Natural killer cell (primary cell): ENCODE measurements at regions not wholly inside any gene's neighbourhood (a gene's known extent, or its start where the extent isn't known, plus 50 kb on each side); places are given as distances from the start of the nearest gene placed in this dataset.
"Not testable (repeated sequence)": the region's sequence is repeated elsewhere in the genome, so short reads cannot be mapped to it uniquely, and the experiment has no call there.

Source experiments
- ATAC-seq, 3 donors: fragments of 150-1000 bp in 2 of 3; fragments of 200-7000 bp in 1 of 3; cut with Tn5 transposase; 1 replicate in 1 of 3; 2 replicates in 2 of 3; pipeline ENCODE4 v1.10.0; 2021; ENCODE audit warnings: mild to moderate bottlenecking in 2 of 3, moderate library complexity in 2 of 3
- DNase-seq, 2 donors: peaks; one replicate each; pipeline versions ENCODE4 v3.0.0 to v3.0.0-alpha.2; 2013 to 2021; ENCODE audit warnings: mixed read lengths in 1 of 2
- H3K27ac ChIP-seq: one replicate; pipeline ENCODE4 v1.5.1; 2013; ENCODE audit warnings: mild to moderate bottlenecking, low read length
- H3K27me3 ChIP-seq: one replicate; pipeline ENCODE4 v1.6.1; 2013; ENCODE audit warnings: low read length; ENCODE audit not compliant: control insufficient read depth, insufficient read depth
- H3K36me3 ChIP-seq: one replicate; pipeline ENCODE4 v1.6.1; 2013; ENCODE audit warnings: low read length; ENCODE audit not compliant: control insufficient read depth, insufficient read depth
- H3K4me1 ChIP-seq: one replicate; pipeline ENCODE4 v1.6.1; 2013; ENCODE audit warnings: low read length; ENCODE audit not compliant: control insufficient read depth, insufficient read depth
- H3K4me3 ChIP-seq: one replicate; pipeline ENCODE4 v1.5.1; 2013; ENCODE audit warnings: low read length
- H3K9me3 ChIP-seq: one replicate; pipeline ENCODE4 v1.6.1; 2013; ENCODE audit warnings: low read length; ENCODE audit not compliant: control insufficient read depth, insufficient read depth
- H3K27ac Mint-ChIP-seq, 2 donors: one replicate each; pipeline ENCODE4 v1.8.0; 2022; ENCODE audit warnings: mild to moderate bottlenecking in 2 of 2, mixed read lengths in 2 of 2, moderate library complexity in 1 of 2
- H3K27me3 Mint-ChIP-seq, 2 donors: one replicate each; pipeline ENCODE4 v1.8.0; 2022; ENCODE audit warnings: low read depth in 2 of 2, mixed read lengths in 2 of 2
- H3K36me3 Mint-ChIP-seq: one replicate; pipeline ENCODE4 v1.8.0; 2022; ENCODE audit warnings: mixed read lengths
- H3K4me1 Mint-ChIP-seq, 2 donors: one replicate each; pipeline ENCODE4 v1.8.0; 2022; ENCODE audit warnings: mixed read lengths in 2 of 2
- H3K4me3 Mint-ChIP-seq: one replicate; pipeline ENCODE4 v1.8.0; 2022; ENCODE audit warnings: mild to moderate bottlenecking, moderate library complexity, mixed read lengths
- H3K9me3 Mint-ChIP-seq, 2 donors: one replicate each; pipeline ENCODE4 v1.8.0; 2022; ENCODE audit warnings: mixed read lengths in 2 of 2
- CTCF ChIP-seq: fragments of 200-600 bp; IDR thresholded peaks from one replicate; pipeline ENCODE4 v1.8.0; 2022; ENCODE audit warnings: antibody characterized with exemption
- WGBS: methylation state at CpG from one replicate; pipeline ENCODE4 v1.1.7; 2013; ENCODE audit warnings: missing lambda C conversion rate; ENCODE audit not compliant: insufficient coverage; 5-methylcytosine and 5-hydroxymethylcytosine counted together
- intact Hi-C: fragments of 100-400 bp; cut with micrococcal nuclease; formaldehyde crosslinking; loops from one replicate; pipeline ENCODE4 v1.14.2; 2022

GRCh38 chr2:102892698-102893310 is 131.0 kb downstream of the TMEM182 start:
- Histone ChIP-seq H3K9me3 (no peaks in the 10 kb centered on the region), H3K36me3 (no peaks in the 10 kb centered on the region), H3K27me3 (peaks cover 2% of the 10 kb centered on the region), H3K4me3 (no peak overlapping the region), H3K4me1 (no peaks in the 10 kb centered on the region), H3K27ac (no peak overlapping the region)
- DNase-seq (no peak), ATAC-seq (no peak)
- WGBS: 82% methylated on average over 7 of the region's 10 CpGs
- Mint-ChIP-seq H3K4me1 (no peaks in the 10 kb centered on the region), H3K4me3 (no peak overlapping the region), H3K27ac (no peak overlapping the region), H3K36me3 (no peaks in the 10 kb centered on the region), H3K9me3 (peaks cover 0 to 2% of the 10 kb centered on the region in 2 donors), H3K27me3 (peaks cover 2 to 7% of the 10 kb centered on the region in 2 donors)
- intact Hi-C loops: no loop called here
- no peak for TF ChIP-seq CTCF

GRCh38 chr2:102893870-102894269 is 132.0 kb downstream of the TMEM182 start:
- no peak for ATAC-seq
- 96% methylated on average over 12 of the region's 12 CpGs for WGBS

GRCh38 chr2:102895376-102895775 is 133.5 kb downstream of the TMEM182 start:
- Mint-ChIP-seq H3K9me3 (peaks cover 0 to 2% of the 10 kb centered on the region in 2 donors), H3K27me3 (peaks cover 0 to 7% of the 10 kb centered on the region in 2 donors), H3K27ac (no peak overlapping the region), H3K4me3 (no peak overlapping the region), H3K4me1 (no peaks in the 10 kb centered on the region), H3K36me3 (no peaks in the 10 kb centered on the region)
- Histone ChIP-seq H3K27me3 (no peaks in the 10 kb centered on the region), H3K9me3 (no peaks in the 10 kb centered on the region), H3K36me3 (no peaks in the 10 kb centered on the region), H3K27ac (no peak overlapping the region), H3K4me3 (no peak overlapping the region), H3K4me1 (no peaks in the 10 kb centered on the region)
- 0% methylated on average over 2 of the region's 2 CpGs for WGBS
- no peak for DNase-seq
- intact Hi-C loops: no loop called here
- no peak for TF ChIP-seq CTCF
- ATAC-seq: no peak

More at GRCh38 chr2:102893870-102894269, 132.0 kb downstream of the TMEM182 start:
- Mint-ChIP-seq H3K9me3 (peaks cover 0 to 2% of the 10 kb centered on the region in 2 donors), H3K27me3 (peaks cover 2 to 7% of the 10 kb centered on the region in 2 donors), H3K4me3 (no peak overlapping the region), H3K36me3 (no peaks in the 10 kb centered on the region), H3K4me1 (no peaks in the 10 kb centered on the region), H3K27ac (no peak overlapping the region)
- Histone ChIP-seq H3K9me3 (no peaks in the 10 kb centered on the region), H3K36me3 (no peaks in the 10 kb centered on the region), H3K4me1 (no peaks in the 10 kb centered on the region), H3K27me3 (peaks cover 2% of the 10 kb centered on the region), H3K27ac (no peak overlapping the region), H3K4me3 (no peak overlapping the region)
- intact Hi-C loops: no loop called here
- DNase-seq: no peak
- no peak for TF ChIP-seq CTCF

- H3K27ac ChIP-seq, H3K4me1 Mint-ChIP-seq, H3K27me3 ChIP-seq, DNase-seq, H3K36me3 Mint-ChIP-seq, H3K27ac Mint-ChIP-seq, ATAC-seq, H3K4me1 ChIP-seq, H3K4me3 ChIP-seq, H3K36me3 ChIP-seq, H3K9me3 Mint-ChIP-seq, H3K4me3 Mint-ChIP-seq, intact Hi-C loops, H3K9me3 ChIP-seq, H3K27me3 Mint-ChIP-seq: not testable (repeated sequence)
- WGBS: no CpG with 5 or more reads among the region's 2 CpGs
Observed at GRCh38 chr2:102909240-102909639, 147.4 kb downstream of the TMEM182 start.
